OCI-LY7 (cell line): ENCODE measurements at regions not wholly inside any gene's neighbourhood (a gene's known extent, or its start where the extent isn't known, plus 50 kb on each side); places are given as distances from the start of the nearest gene placed in this dataset.

Source experiments
- BruUV-seq: library from RNA; stranded (reverse); fragments of 400-500 nt; replicated peaks from 2 replicates; lab custom pipeline; 2021; lab: Mats Ljungman, UMichigan
- CTCF ChIA-PET: fragments of 300-600 bp; sonication (Branson Sonifier 250); formaldehyde crosslinking; loops from one replicate; lab custom pipeline; 2022; ENCODE audit warnings: antibody characterized with exemption; ENCODE audit not compliant: unreplicated experiment; lab: Charles Lee
- POLR2A ChIA-PET: fragments of 300-600 bp; sonication (Branson Sonifier 250); formaldehyde crosslinking; loops from one replicate; lab custom pipeline; 2022; ENCODE audit warnings: antibody characterized with exemption; lab: Charles Lee
- DNase-seq: peaks from one replicate; pipeline ENCODE4 v3.0.0-alpha.2; 2015; ENCODE audit warnings: low spot score
- H2AFZ ChIP-seq: fragments of 200-600 bp; sonication (generic), shearing (Covaris generic); 2 replicates; pipeline ENCODE4 v1.6.1; 2014; ENCODE audit warnings: mild to moderate bottlenecking, antibody characterized with exemption, low read length, moderate library complexity
- H3K27ac ChIP-seq: fragments of 200-600 bp; sonication (generic); 2 replicates; pipeline ENCODE4 v1.5.1; 2014; ENCODE audit warnings: mixed run types, low read depth, mild to moderate bottlenecking, moderate library complexity, low read length, inconsistent platforms; ENCODE audit not compliant: poor library complexity, severe bottlenecking
- H3K36me3 ChIP-seq: fragments of 200-600 bp; sonication (generic); 2 replicates; pipeline ENCODE4 v1.6.1; 2014; ENCODE audit warnings: mild to moderate bottlenecking, antibody characterized with exemption, low read length, moderate library complexity, mixed read lengths; ENCODE audit not compliant: insufficient read depth
- H3K4me1 ChIP-seq: fragments of 200-600 bp; sonication (generic); 2 replicates; pipeline ENCODE4 v1.5.1; 2014; ENCODE audit warnings: mild to moderate bottlenecking, low read length; ENCODE audit not compliant: insufficient read depth, poor library complexity, severe bottlenecking
- H3K4me2 ChIP-seq: fragments of 200-600 bp; sonication (generic); 2 replicates; pipeline ENCODE4 v1.6.1; 2014; ENCODE audit warnings: mild to moderate bottlenecking, low read length
- H3K4me3 ChIP-seq: fragments of 200-600 bp; sonication (generic); 2 replicates; pipeline ENCODE4 v1.5.1; 2014; ENCODE audit warnings: mild to moderate bottlenecking, low read depth, low read length; ENCODE audit not compliant: poor library complexity, severe bottlenecking
- H3K79me2 ChIP-seq: fragments of 200-600 bp; sonication (generic); 2 replicates; pipeline ENCODE4 v1.6.1; 2016; ENCODE audit warnings: low read depth, mild to moderate bottlenecking, low read length, moderate library complexity, mixed read lengths; ENCODE audit not compliant: insufficient read depth
- H3K9me2 ChIP-seq: fragments of 200-600 bp; sonication (generic); 2 replicates; pipeline ENCODE4 v1.6.1; 2016; ENCODE audit warnings: mild to moderate bottlenecking, low read length, mixed read lengths; ENCODE audit not compliant: insufficient read depth
- H3K9me3 ChIP-seq: fragments of 200-600 bp; sonication (generic); 2 replicates; pipeline ENCODE4 v1.6.1; 2014; ENCODE audit warnings: mild to moderate bottlenecking, mixed run types, low read length, mixed read lengths
- H4K20me1 ChIP-seq: fragments of 200-600 bp; sonication (generic); 2 replicates; pipeline ENCODE4 v1.6.1; 2014; ENCODE audit warnings: mild to moderate bottlenecking, antibody characterized with exemption, low read length, moderate library complexity, mixed read lengths; ENCODE audit not compliant: insufficient read depth
- EZH2phosphoT487 ChIP-seq: fragments of 200-600 bp; sonication (generic); IDR thresholded peaks from 2 replicates; pipeline ENCODE4 v1.6.1; 2018; ENCODE audit warnings: low read depth, borderline replicate concordance, mild to moderate bottlenecking, mixed run types, antibody characterized with exemption, low read length, moderate library complexity, mixed read lengths
- intact Hi-C: fragments of 100-400 bp; cut with micrococcal nuclease; formaldehyde crosslinking; loops from one replicate; pipeline ENCODE4 v1.10.0; 2022; ENCODE audit not compliant: unreplicated experiment
- TF ChIP-seq, protein P1 (sequence below): fragments of 200-600 bp; sonication (generic); conservative IDR thresholded peaks from 2 replicates; pipeline ENCODE4 v1.5.1; 2014; ENCODE audit warnings: mild to moderate bottlenecking, antibody characterized with exemption, low read length, moderate library complexity, mixed read lengths

DNA sequence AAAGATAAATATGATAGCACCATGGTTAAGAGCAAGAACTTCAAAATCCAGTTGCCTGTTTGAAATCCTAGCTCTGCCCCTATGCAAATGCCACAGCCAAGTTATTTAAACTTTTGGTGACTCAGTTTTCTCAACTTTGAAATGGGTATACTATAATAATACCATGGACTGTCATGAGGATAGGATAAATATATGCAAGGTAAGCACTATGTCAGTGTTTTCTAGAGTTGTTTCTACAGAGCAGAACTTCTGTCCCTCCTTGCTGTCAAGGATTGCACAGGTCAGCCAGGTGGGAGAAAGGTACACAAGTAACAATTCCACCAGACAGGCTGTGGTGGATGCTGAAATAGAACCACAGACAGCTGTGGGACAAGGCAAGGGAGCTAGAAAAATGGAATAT lies 55.7 kb upstream of the BOD1L2 start:
- no TSS peak for BruUV-seq
- no peak overlapping the region for H3K27ac ChIP-seq
- no peak for TF ChIP-seq EZH2phosphoT487
- TF ChIP-seq, protein P1, sequence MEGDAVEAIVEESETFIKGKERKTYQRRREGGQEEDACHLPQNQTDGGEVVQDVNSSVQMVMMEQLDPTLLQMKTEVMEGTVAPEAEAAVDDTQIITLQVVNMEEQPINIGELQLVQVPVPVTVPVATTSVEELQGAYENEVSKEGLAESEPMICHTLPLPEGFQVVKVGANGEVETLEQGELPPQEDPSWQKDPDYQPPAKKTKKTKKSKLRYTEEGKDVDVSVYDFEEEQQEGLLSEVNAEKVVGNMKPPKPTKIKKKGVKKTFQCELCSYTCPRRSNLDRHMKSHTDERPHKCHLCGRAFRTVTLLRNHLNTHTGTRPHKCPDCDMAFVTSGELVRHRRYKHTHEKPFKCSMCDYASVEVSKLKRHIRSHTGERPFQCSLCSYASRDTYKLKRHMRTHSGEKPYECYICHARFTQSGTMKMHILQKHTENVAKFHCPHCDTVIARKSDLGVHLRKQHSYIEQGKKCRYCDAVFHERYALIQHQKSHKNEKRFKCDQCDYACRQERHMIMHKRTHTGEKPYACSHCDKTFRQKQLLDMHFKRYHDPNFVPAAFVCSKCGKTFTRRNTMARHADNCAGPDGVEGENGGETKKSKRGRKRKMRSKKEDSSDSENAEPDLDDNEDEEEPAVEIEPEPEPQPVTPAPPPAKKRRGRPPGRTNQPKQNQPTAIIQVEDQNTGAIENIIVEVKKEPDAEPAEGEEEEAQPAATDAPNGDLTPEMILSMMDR = no peak
- H3K79me2 ChIP-seq = no peaks in the 10 kb centered on the region
- no peak overlapping the region for H3K4me3 ChIP-seq
- H2AFZ ChIP-seq = no peak overlapping the region
- peaks cover 26% of the 10 kb centered on the region for H3K4me1 ChIP-seq
- DNase-seq = no peak
- no peaks in the 10 kb centered on the region for H3K9me3 ChIP-seq
- H3K4me2 ChIP-seq = no peak overlapping the region
- no peaks in the 10 kb centered on the region for H4K20me1 ChIP-seq
- H3K36me3 ChIP-seq = no peaks in the 10 kb centered on the region
- intact Hi-C loops = no loop called here
- ChIA-PET CTCF (no interaction called here), POLR2A (interaction anchor here (0.7 kb wide), 1 partner anchor 166 kb away, joined by 3 read pairs; no protein-coding TSS in a partner anchor)
- no peaks in the 10 kb centered on the region for H3K9me2 ChIP-seq

DNA sequence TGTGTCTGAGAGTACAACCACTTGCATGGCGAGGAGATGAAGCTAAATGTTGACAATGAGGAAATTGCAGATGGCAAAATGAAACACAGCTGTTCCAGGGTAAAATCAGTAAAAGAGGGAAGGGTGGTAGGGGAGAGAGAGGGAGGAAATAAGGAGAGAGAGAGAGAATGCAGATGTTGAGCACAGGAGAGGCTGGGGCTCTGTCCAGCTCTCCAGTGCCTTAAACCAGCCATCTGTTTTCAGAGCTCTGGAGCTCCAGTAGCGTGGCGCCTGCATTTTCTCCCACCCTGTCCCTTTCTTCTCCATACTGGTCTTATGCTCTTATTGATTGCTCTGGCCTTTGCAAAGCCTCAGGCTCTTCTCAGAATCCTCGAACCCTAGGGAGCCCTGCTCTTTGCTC lies 52.7 kb upstream of the BOD1L2 start:
- Histone ChIP-seq H4K20me1 (no peaks in the 10 kb centered on the region), H3K9me2 (no peaks in the 10 kb centered on the region), H3K9me3 (no peaks in the 10 kb centered on the region), H3K4me3 (no peak overlapping the region), H3K36me3 (no peaks in the 10 kb centered on the region), H3K27ac (no peak overlapping the region), H3K79me2 (no peaks in the 10 kb centered on the region), H2AFZ (no peak overlapping the region), H3K4me1 (peaks cover 10% of the 10 kb centered on the region), H3K4me2 (no peak overlapping the region)
- TF ChIP-seq, protein P1 = no peak
- no peak for TF ChIP-seq EZH2phosphoT487
- ChIA-PET POLR2A (no interaction called here), CTCF (no interaction called here)
- intact Hi-C loops = no loop called here
- no TSS peak for BruUV-seq
- no peak for DNase-seq

DNA sequence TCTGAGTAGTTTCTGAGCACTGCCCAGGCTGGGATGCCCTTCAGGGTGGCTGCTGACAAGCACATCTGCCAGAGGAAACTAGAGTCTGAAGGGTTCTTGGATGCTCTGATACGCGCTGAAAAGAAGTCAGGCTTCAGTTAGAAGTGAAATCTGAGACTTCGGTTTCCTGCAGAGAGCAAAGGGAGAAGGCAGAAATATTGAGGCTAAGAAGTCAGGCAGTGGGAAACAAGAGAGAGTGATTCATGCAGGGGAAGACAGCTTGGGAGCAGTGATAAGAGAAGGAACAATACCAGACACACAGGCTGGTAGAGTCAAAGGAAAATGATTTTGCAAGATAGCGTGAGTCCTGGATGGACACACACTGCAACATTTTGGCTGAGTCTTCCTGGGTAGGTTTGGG lies 51.0 kb upstream of the BOD1L2 start:
- no peaks in the 10 kb centered on the region for H4K20me1 ChIP-seq
- H2AFZ ChIP-seq = no peak overlapping the region
- no peaks in the 10 kb centered on the region for H3K9me2 ChIP-seq
- POLR2A ChIA-PET = no interaction called here
- TF ChIP-seq, protein P1 = no peak
- no peak for TF ChIP-seq EZH2phosphoT487
- no peaks in the 10 kb centered on the region for H3K36me3 ChIP-seq
- no peak overlapping the region for H3K27ac ChIP-seq
- DNase-seq = no peak
- no peak overlapping the region for H3K4me2 ChIP-seq
- no peaks in the 10 kb centered on the region for H3K4me1 ChIP-seq
- no peaks in the 10 kb centered on the region for H3K9me3 ChIP-seq
- intact Hi-C loops = no loop called here
- CTCF ChIA-PET = no interaction called here
- H3K4me3 ChIP-seq = no peak overlapping the region
- H3K79me2 ChIP-seq = no peaks in the 10 kb centered on the region
- no TSS peak for BruUV-seq
